ENCODE measurements at regions not wholly inside any gene's neighbourhood (a gene's known extent, or its start where the extent isn't known, plus 50 kb on each side); places are given as distances from the start of the nearest gene placed in this dataset.

- POLR2A ChIA-PET, result no interaction called here
Observed at GRCh38 chr3:159171333-159171732, 369.5 kb downstream of the MFSD1 start.

GRCh38 chr3:159172473-159172872, 370.6 kb downstream of the MFSD1 start:
- intact Hi-C loops (cut with micrococcal nuclease; ENCODE audit: unreplicated experiment), result no loop called here
- ChIA-PET POLR2A (no interaction called here), CTCF (no interaction called here)
- no peaks in the 10 kb centered on the region for H3K36me3 Mint-ChIP-seq (ENCODE audit: insufficient read depth, unreplicated experiment)
- no peak overlapping the region for H3K4me3 ChIP-seq (ENCODE audit: low read depth, low read length)
- H3K4me1 Mint-ChIP-seq (ENCODE audit: low read depth, unreplicated experiment), result no peaks in the 10 kb centered on the region
- H3K27me3 ChIP-seq (replicated peaks; ENCODE audit: control insufficient read depth, insufficient read depth, low read length), result no peaks in the 10 kb centered on the region
- H3K27ac Mint-ChIP-seq (ENCODE audit: unreplicated experiment), result no peak overlapping the region
- no peak for DNase-seq
- no TSS peak for BruUV-seq (replicated peaks)
- H3K4me3 Mint-ChIP-seq (ENCODE audit: unreplicated experiment), result no peak overlapping the region
- H3K9me3 Mint-ChIP-seq (ENCODE audit: unreplicated experiment), result no peaks in the 10 kb centered on the region
- H3K27me3 Mint-ChIP-seq (ENCODE audit: insufficient read depth, unreplicated experiment), result no peaks in the 10 kb centered on the region
- H3K4me1 ChIP-seq, result 0 out of 2 replicates have a peak, but pooled peaks cover 5% of the 10 kb centered on the region
- no peaks in the 10 kb centered on the region for H3K9me3 ChIP-seq
- TF ChIP-seq CTCF (IDR thresholded peaks at IDR 0.05; ENCODE audit: insufficient read depth in 1 of 2, low read depth in 1 of 2, low read length in 1 of 2, severe bottlenecking in 1 of 2, unreplicated experiment in 1 of 2), result no peak
- H3K36me3 ChIP-seq (ENCODE audit: control insufficient read depth, insufficient read depth, low read length), result no peaks in the 10 kb centered on the region

More at GRCh38 chr3:159171333-159171732, 369.5 kb downstream of the MFSD1 start:
- no peak overlapping the region for H3K4me3 Mint-ChIP-seq (ENCODE audit: unreplicated experiment)
- CTCF ChIA-PET, result no interaction called here
- H3K27me3 Mint-ChIP-seq (ENCODE audit: insufficient read depth, unreplicated experiment), result no peaks in the 10 kb centered on the region
- intact Hi-C loops (cut with micrococcal nuclease; ENCODE audit: unreplicated experiment), result no loop called here
- no peaks in the 10 kb centered on the region for H3K9me3 Mint-ChIP-seq (ENCODE audit: unreplicated experiment)
- TF ChIP-seq CTCF (IDR thresholded peaks at IDR 0.05; ENCODE audit: insufficient read depth in 1 of 2, low read depth in 1 of 2, low read length in 1 of 2, severe bottlenecking in 1 of 2, unreplicated experiment in 1 of 2), result no peak
- no peak overlapping the region for H3K27ac Mint-ChIP-seq (ENCODE audit: unreplicated experiment)
- DNase-seq, result no peak
- no peaks in the 10 kb centered on the region for H3K4me1 Mint-ChIP-seq (ENCODE audit: low read depth, unreplicated experiment)
- H3K9me3 ChIP-seq, result no peaks in the 10 kb centered on the region
- H3K36me3 ChIP-seq (ENCODE audit: control insufficient read depth, insufficient read depth, low read length), result no peaks in the 10 kb centered on the region
- H3K27me3 ChIP-seq (replicated peaks; ENCODE audit: control insufficient read depth, insufficient read depth, low read length), result no peaks in the 10 kb centered on the region
- no peak overlapping the region for H3K4me3 ChIP-seq (ENCODE audit: low read depth, low read length)
- 0 out of 2 replicates have a peak, but pooled peaks cover 5% of the 10 kb centered on the region for H3K4me1 ChIP-seq
- H3K36me3 Mint-ChIP-seq (ENCODE audit: insufficient read depth, unreplicated experiment), result no peaks in the 10 kb centered on the region
- no TSS peak for BruUV-seq (replicated peaks)

GRCh38 chr3:159174715-159175692, 373.1 kb downstream of the MFSD1 start:
- H3K36me3 ChIP-seq (ENCODE audit: control insufficient read depth, insufficient read depth, low read length), result no peaks in the 10 kb centered on the region
- intact Hi-C loops (cut with micrococcal nuclease; ENCODE audit: unreplicated experiment), result no loop called here
- H3K4me1 ChIP-seq, result no peaks in the 10 kb centered on the region
- H3K4me3 Mint-ChIP-seq (ENCODE audit: unreplicated experiment), result no peak overlapping the region
- no peaks in the 10 kb centered on the region for H3K27me3 ChIP-seq (replicated peaks; ENCODE audit: control insufficient read depth, insufficient read depth, low read length)
- no peaks in the 10 kb centered on the region for H3K4me1 Mint-ChIP-seq (ENCODE audit: low read depth, unreplicated experiment)
- DNase-seq, result no peak
- no peaks in the 10 kb centered on the region for H3K9me3 Mint-ChIP-seq (ENCODE audit: unreplicated experiment)
- POLR2A ChIA-PET, result no interaction called here
- TF ChIP-seq CTCF (IDR thresholded peaks at IDR 0.05; ENCODE audit: insufficient read depth in 1 of 2, low read depth in 1 of 2, low read length in 1 of 2, severe bottlenecking in 1 of 2, unreplicated experiment in 1 of 2), result no peak
- no peak overlapping the region for H3K4me3 ChIP-seq (ENCODE audit: low read depth, low read length)
- no peaks in the 10 kb centered on the region for H3K27me3 Mint-ChIP-seq (ENCODE audit: insufficient read depth, unreplicated experiment)
- CTCF ChIA-PET, result no interaction called here
- no peaks in the 10 kb centered on the region for H3K9me3 ChIP-seq
- no peak overlapping the region for H3K27ac Mint-ChIP-seq (ENCODE audit: unreplicated experiment)
- no TSS peak for BruUV-seq (replicated peaks)
- H3K36me3 Mint-ChIP-seq (ENCODE audit: insufficient read depth, unreplicated experiment), result no peaks in the 10 kb centered on the region
